WERI-Rb-1 (cell line): ENCODE measurements at regions not wholly inside any gene's neighbourhood (a gene's known extent, or its start where the extent isn't known, plus 50 kb on each side); places are given as distances from the start of the nearest gene placed in this dataset.

ENCODE experiments used
- DNase-seq: peaks from one replicate; pipeline ENCODE4 v3.0.0-alpha.2; 2020
- H3K27ac ChIP-seq: fragments of 250-450 bp; sonication (Bioruptor Pico); 2 replicates; pipeline ENCODE4 v1.5.1; 2020; ENCODE audit warnings: mild to moderate bottlenecking, moderate library complexity
- H3K27me3 ChIP-seq: fragments of 250-450 bp; sonication (Bioruptor Pico); 2 replicates; pipeline ENCODE4 v1.5.1; 2021; ENCODE audit warnings: mild to moderate bottlenecking, low read depth, moderate library complexity; ENCODE audit not compliant: insufficient read depth, severe bottlenecking
- H3K36me3 ChIP-seq: fragments of 250-450 bp; sonication (Bioruptor Pico); 2 replicates; pipeline ENCODE4 v1.5.1; 2020; ENCODE audit warnings: mild to moderate bottlenecking, moderate library complexity
- H3K4me3 ChIP-seq: 2 replicates; pipeline ENCODE4 v1.5.1; 2011; ENCODE audit warnings: low read depth, mild to moderate bottlenecking, control low read depth, low read length
- H3K9me3 ChIP-seq: fragments of 250-450 bp; sonication (Bioruptor Pico); 2 replicates; pipeline ENCODE4 v1.5.1; 2021; ENCODE audit warnings: mild to moderate bottlenecking, moderate library complexity; ENCODE audit not compliant: severe bottlenecking
- CTCF ChIP-seq: IDR thresholded peaks from 2 replicates; pipeline ENCODE4 v1.5.1; 2011; ENCODE audit warnings: low read depth, mild to moderate bottlenecking, control low read depth, inconsistent platforms, low read length

- TF ChIP-seq CTCF = no peak
- H3K9me3 ChIP-seq = no peaks in the 10 kb centered on the region
- H3K4me3 ChIP-seq = no peak overlapping the region
- no peak for DNase-seq
- no peaks in the 10 kb centered on the region for H3K27me3 ChIP-seq
- H3K27ac ChIP-seq = no peak overlapping the region
- H3K36me3 ChIP-seq = no peaks in the 10 kb centered on the region
Observed at GRCh38 chr22:47734511-47734910, 972.1 kb downstream of the TBC1D22A start.

DNA sequence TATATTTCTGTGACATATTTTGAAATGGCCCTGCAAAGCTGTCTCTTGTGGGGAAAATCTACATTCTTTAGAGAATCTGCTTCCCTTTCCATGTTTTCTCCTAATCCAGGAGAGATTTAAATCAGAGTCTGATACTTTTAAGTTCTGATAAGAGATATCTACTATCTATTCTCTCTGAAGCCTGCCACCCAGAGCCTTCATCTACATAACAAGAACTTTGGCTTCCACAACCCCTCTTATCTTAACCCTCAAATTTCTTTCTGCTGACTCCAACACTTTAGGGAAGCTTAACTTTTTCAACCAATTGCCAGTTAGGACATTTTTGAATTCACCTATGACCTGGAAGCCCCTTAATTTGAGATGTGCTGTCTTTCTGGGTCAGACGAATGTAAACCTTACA is 965.2 kb downstream of the TBC1D22A start:
- H3K27ac ChIP-seq = no peak overlapping the region
- no peaks in the 10 kb centered on the region for H3K36me3 ChIP-seq
- TF ChIP-seq CTCF = no peak
- no peaks in the 10 kb centered on the region for H3K27me3 ChIP-seq
- H3K4me3 ChIP-seq = no peak overlapping the region
- no peak for DNase-seq
- H3K9me3 ChIP-seq = no peaks in the 10 kb centered on the region

DNA sequence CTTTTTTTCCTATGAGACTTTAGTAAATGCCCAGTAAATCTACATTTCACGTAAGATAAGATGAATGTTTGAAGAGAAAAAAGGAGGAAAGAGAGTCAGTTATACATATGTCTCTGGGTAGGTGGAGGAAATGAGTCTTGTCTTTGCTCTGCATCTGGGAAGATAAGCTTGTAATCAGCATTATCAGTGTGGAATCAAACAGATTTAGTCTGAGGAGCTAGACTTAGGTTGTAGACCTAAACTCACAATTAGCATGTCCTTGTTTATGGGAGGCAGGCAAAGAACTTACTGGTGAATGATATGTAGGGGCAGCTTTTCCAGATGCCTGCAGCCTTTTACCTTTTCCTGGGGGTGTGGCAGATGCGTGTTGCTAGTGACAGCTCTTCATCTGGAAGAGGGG is 962.3 kb downstream of the TBC1D22A start:
- Histone ChIP-seq H3K4me3 (no peak overlapping the region), H3K36me3 (no peaks in the 10 kb centered on the region), H3K9me3 (no peaks in the 10 kb centered on the region), H3K27ac (no peak overlapping the region), H3K27me3 (no peaks in the 10 kb centered on the region)
- TF ChIP-seq CTCF = no peak
- no peak for DNase-seq

- TF ChIP-seq CTCF = no peak
- no peak for DNase-seq
- H3K36me3 ChIP-seq = no peaks in the 10 kb centered on the region
- no peak overlapping the region for H3K27ac ChIP-seq
- H3K9me3 ChIP-seq = no peaks in the 10 kb centered on the region
- no peak overlapping the region for H3K4me3 ChIP-seq
- H3K27me3 ChIP-seq = no peaks in the 10 kb centered on the region
Observed at GRCh38 chr22:47724030-47724429, 961.6 kb downstream of the TBC1D22A start.

- no peak overlapping the region for H3K27ac ChIP-seq
- no peak for DNase-seq
- H3K27me3 ChIP-seq = no peaks in the 10 kb centered on the region
- no peaks in the 10 kb centered on the region for H3K36me3 ChIP-seq
- TF ChIP-seq CTCF = no peak
- H3K4me3 ChIP-seq = no peak overlapping the region
- H3K9me3 ChIP-seq = no peaks in the 10 kb centered on the region
Observed at GRCh38 chr22:47718337-47718736, 955.9 kb downstream of the TBC1D22A start.

GRCh38 chr22:47716890-47717615 is 954.6 kb downstream of the TBC1D22A start:
- no peak for TF ChIP-seq CTCF

More at GRCh38 chr22:47716890-47717615, 954.6 kb downstream of the TBC1D22A start:
- no peak overlapping the region for H3K27ac ChIP-seq
- H3K36me3 ChIP-seq = no peaks in the 10 kb centered on the region
- no peaks in the 10 kb centered on the region for H3K9me3 ChIP-seq
- DNase-seq = no peak
- no peaks in the 10 kb centered on the region for H3K27me3 ChIP-seq
- no peak overlapping the region for H3K4me3 ChIP-seq
